IMR-90 (cell line): ENCODE measurements at regions not wholly inside any gene's neighbourhood (a gene's known extent, or its start where the extent isn't known, plus 50 kb on each side); places are given as distances from the start of the nearest gene placed in this dataset.

Experiments
- ATAC-seq: fragments of 200-7000 bp; cut with Tn5 transposase; 2 replicates; pipeline ENCODE4 v1.9.1; 2020; ENCODE audit warnings: low read depth, mild to moderate bottlenecking, moderate library complexity
- BruUV-seq: library from RNA; stranded (reverse); fragments of 400-500 nt; replicated peaks from 2 replicates; lab custom pipeline; 2021; lab: Mats Ljungman, UMichigan
- CTCF ChIA-PET: fragments of 300-600 bp; formaldehyde crosslinking; extraction: SDS; loops from one replicate; lab custom pipeline; 2021; ENCODE audit warnings: antibody characterized with exemption; lab: Yijun Ruan, JAX
- POLR2A ChIA-PET: fragments of 300-600 bp; sonication (Branson Sonifier 250); formaldehyde crosslinking; loops from one replicate; lab custom pipeline; 2022; ENCODE audit warnings: antibody characterized with exemption; ENCODE audit not compliant: unreplicated experiment; lab: Charles Lee
- DNase-seq: peaks from one replicate; pipeline ENCODE4 v3.0.0; 2013
- H2AFZ ChIP-seq: replicated peaks from 2 replicates; pipeline ENCODE3; 2013; ENCODE audit warnings: low read length, mild to moderate bottlenecking; ENCODE audit not compliant: poor library complexity
- H2AK5ac ChIP-seq: 2 replicates; pipeline ENCODE4 v1.6.1; 2013; ENCODE audit warnings: low read depth, low read length, inconsistent platforms
- H2AK9ac ChIP-seq: replicated peaks from 2 replicates; pipeline ENCODE3; 2013; ENCODE audit warnings: mild to moderate bottlenecking, low read depth, low read length, moderate library complexity; ENCODE audit not compliant: poor library complexity
- H2BK120ac ChIP-seq: 2 replicates; pipeline ENCODE4 v1.6.1; 2013; ENCODE audit warnings: low read depth, low read length, inconsistent platforms
- H2BK15ac ChIP-seq: 3 replicates; pipeline ENCODE4 v1.6.1; 2013; ENCODE audit warnings: low read depth, low read length, inconsistent platforms
- H2BK20ac ChIP-seq: 2 replicates; pipeline ENCODE4 v1.6.1; 2013; ENCODE audit warnings: low read depth, mild to moderate bottlenecking, inconsistent platforms, low read length, moderate library complexity
- H2BK5ac ChIP-seq: 2 replicates; pipeline ENCODE4 v1.6.1; 2013; ENCODE audit warnings: mild to moderate bottlenecking, low read depth, low read length, inconsistent platforms; ENCODE audit not compliant: poor library complexity, severe bottlenecking
- H3K14ac ChIP-seq: replicated peaks from 2 replicates; pipeline ENCODE4 v1.6.1; 2013; ENCODE audit warnings: low read depth, low read length, inconsistent platforms
- H3K18ac ChIP-seq: 2 replicates; pipeline ENCODE4 v1.6.1; 2013; ENCODE audit warnings: low read depth, low read length, control low read depth
- H3K23ac ChIP-seq: 2 replicates; pipeline ENCODE4 v1.6.1; 2013; ENCODE audit warnings: low read depth, low read length, inconsistent platforms
- H3K27ac ChIP-seq: 2 replicates; pipeline ENCODE4 v1.5.1; 2013; ENCODE audit warnings: mild to moderate bottlenecking, control low read depth, low read length; ENCODE audit not compliant: insufficient read depth
- H3K27me3 ChIP-seq: 2 replicates; pipeline ENCODE4 v1.6.1; 2013; ENCODE audit warnings: low read length; ENCODE audit not compliant: control insufficient read depth, insufficient read depth
- H3K36me3 ChIP-seq: 2 replicates; pipeline ENCODE4 v1.6.1; 2013; ENCODE audit warnings: low read length, mixed read lengths; ENCODE audit not compliant: control insufficient read depth, insufficient read depth
- H3K4ac ChIP-seq: 2 replicates; pipeline ENCODE4 v1.6.1; 2013; ENCODE audit warnings: low read depth, low read length, inconsistent platforms
- H3K4me1 ChIP-seq: 2 replicates; pipeline ENCODE4 v1.6.1; 2013; ENCODE audit warnings: low read length, mixed read lengths; ENCODE audit not compliant: control insufficient read depth, insufficient read depth
- H3K4me2 ChIP-seq: 2 replicates; pipeline ENCODE4 v1.6.1; 2013; ENCODE audit warnings: low read depth, mild to moderate bottlenecking, control low read depth, low read length, moderate library complexity
- H3K4me3 ChIP-seq: 2 replicates; pipeline ENCODE4 v1.5.1; 2013; ENCODE audit warnings: low read depth, mild to moderate bottlenecking, control low read depth, low read length, moderate library complexity; ENCODE audit not compliant: insufficient read depth
- H3K56ac ChIP-seq: 2 replicates; pipeline ENCODE4 v1.6.1; 2013; ENCODE audit warnings: low read length, inconsistent platforms; ENCODE audit not compliant: insufficient read depth; ENCODE audit errors: extremely low read depth
- H3K79me1 ChIP-seq, 2 experiments: 2 replicates each; pipeline ENCODE4 v1.6.1; 2013; ENCODE audit warnings: low read length in 2 of 2, inconsistent platforms in 1 of 2, low read depth in 1 of 2
- H3K9ac ChIP-seq: 2 replicates; pipeline ENCODE4 v1.6.1; 2013; ENCODE audit warnings: low read depth, low read length, control low read depth
- H3K9me1 ChIP-seq: 2 replicates; pipeline ENCODE4 v1.6.1; 2013; ENCODE audit warnings: low read length, inconsistent platforms; ENCODE audit not compliant: insufficient read depth
- H3K9me3 ChIP-seq: 2 replicates; pipeline ENCODE4 v1.6.1; 2013; ENCODE audit warnings: low read length; ENCODE audit not compliant: control insufficient read depth, insufficient read depth
- H4K20me1 ChIP-seq: 2 replicates; pipeline ENCODE4 v1.6.1; 2013; ENCODE audit warnings: low read length, inconsistent platforms; ENCODE audit not compliant: insufficient read depth
- H4K5ac ChIP-seq: 2 replicates; pipeline ENCODE4 v1.6.1; 2013; ENCODE audit warnings: mild to moderate bottlenecking, low read depth, low read length, control low read depth
- H4K8ac ChIP-seq, 2 experiments: 2 replicates each; pipeline ENCODE4 v1.6.1; 2013; ENCODE audit warnings: low read depth in 2 of 2, low read length in 2 of 2, control low read depth in 1 of 2, inconsistent platforms in 1 of 2
- H4K91ac ChIP-seq: 2 replicates; pipeline ENCODE4 v1.6.1; 2013; ENCODE audit warnings: low read depth, low read length, inconsistent platforms; ENCODE audit not compliant: insufficient read depth
- CTCF ChIP-seq: conservative IDR thresholded peaks from 2 replicates; pipeline ENCODE4 v1.5.1; 2012; ENCODE audit warnings: mild to moderate bottlenecking, low read depth, low read length, improper control_type of control experiment
- ELK1 ChIP-seq: fragments of 150-350 bp; IDR thresholded peaks from 2 replicates; pipeline ENCODE4 v1.6.1; 2016; ENCODE audit warnings: low read depth, mild to moderate bottlenecking, low read length, moderate library complexity, borderline replicate concordance
- FOS ChIP-seq: fragments of 150-350 bp; IDR thresholded peaks from 2 replicates; pipeline ENCODE4 v1.6.1; 2016; ENCODE audit warnings: low read depth, low read length
- MAFK ChIP-seq: IDR thresholded peaks from 2 replicates; pipeline ENCODE4 v1.6.1; 2012; ENCODE audit warnings: low read depth, low read length, improper control_type of control experiment
- NFE2L2 ChIP-seq: fragments of 150-350 bp; IDR thresholded peaks from 2 replicates; pipeline ENCODE4 v1.6.1; 2016; ENCODE audit warnings: low read depth, mild to moderate bottlenecking, low read length
- POLR2A ChIP-seq: IDR thresholded peaks from 2 replicates; pipeline ENCODE4 v1.6.1; 2012; ENCODE audit warnings: mild to moderate bottlenecking, low read depth, low read length
- USF2 ChIP-seq: fragments of 150-350 bp; IDR thresholded peaks from 2 replicates; pipeline ENCODE4 v1.6.1; 2017; ENCODE audit warnings: mild to moderate bottlenecking, antibody characterized with exemption, low read length, low read depth
- WGBS, 2 experiments: methylation state at CpG; one replicate each; pipeline versions ENCODE4 v1.1.5 to v1.1.7; 2013; ENCODE audit warnings: missing lambda C conversion rate in 2 of 2; ENCODE audit not compliant: insufficient read length in 1 of 2; ENCODE audit errors: extremely low coverage in 2 of 2; 5-methylcytosine and 5-hydroxymethylcytosine counted together
- dilution Hi-C: fragments of 300-500 bp; cut with HindIII; formaldehyde crosslinking; loops from one replicate; pipeline ENCODE4 v1.14.3; 2018; ENCODE audit warnings: low sequenced_read_pairs; ENCODE audit not compliant: unreplicated experiment
- in situ Hi-C: fragments of 300-500 bp; cut with MboI; formaldehyde crosslinking; loops from 3 replicates; pipeline ENCODE4 v1.14.3; 2019; ENCODE audit warnings: low sequenced_read_pairs, inconsistent platforms, mixed read lengths
- intact Hi-C: fragments of 100-400 bp; cut with micrococcal nuclease; formaldehyde crosslinking; loops from 2 replicates; pipeline ENCODE4 v1.10.0; 2022

DNA sequence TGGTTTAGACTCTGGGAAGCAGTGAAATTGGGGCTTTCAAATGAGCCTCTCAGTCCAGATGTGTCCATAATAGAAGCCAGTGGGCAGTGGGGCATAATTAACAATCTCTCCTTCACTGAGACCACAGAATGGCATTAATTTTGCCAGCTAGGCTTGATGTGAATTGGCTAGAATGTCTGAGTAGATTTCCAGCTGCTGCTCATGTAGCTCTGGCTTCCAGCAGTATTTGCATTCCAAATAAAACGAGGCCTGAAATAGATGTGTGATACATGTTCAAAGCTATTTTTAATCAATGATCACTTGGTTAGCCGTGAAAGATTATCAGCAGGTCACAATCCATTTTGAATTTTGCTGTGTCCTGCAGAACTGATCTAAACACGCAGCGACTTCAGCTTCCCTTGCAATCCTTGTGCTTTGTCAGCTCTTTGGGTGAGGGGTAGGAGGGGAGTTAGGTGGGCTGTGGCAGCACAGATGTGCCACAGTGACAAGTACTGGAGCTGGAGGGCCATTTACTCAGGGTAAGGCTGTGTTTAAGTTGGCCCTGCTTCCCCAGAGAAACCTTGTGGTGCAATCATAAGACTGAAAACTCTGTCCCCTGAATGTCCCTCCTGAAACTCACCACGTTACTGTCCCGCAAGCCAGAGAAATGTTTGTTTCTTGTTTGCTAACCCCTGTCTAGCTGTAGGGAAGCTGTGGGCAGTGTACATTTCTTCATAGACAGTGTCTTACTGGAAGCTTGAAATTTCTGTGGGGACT lies 56.9 kb upstream of the TMEM178A start:
- no peak overlapping the region for H2BK5ac ChIP-seq
- no peaks in the 10 kb centered on the region for H4K20me1 ChIP-seq
- H4K5ac ChIP-seq = no peak overlapping the region
- H2AK5ac ChIP-seq = no peak overlapping the region
- in situ Hi-C loops (no loop called here), intact Hi-C loops (no loop called here), dilution Hi-C loops (no loop called here)
- no peaks in the 10 kb centered on the region for H3K9me3 ChIP-seq
- H3K56ac ChIP-seq = no peak overlapping the region
- no peak overlapping the region for H4K91ac ChIP-seq
- TF ChIP-seq USF2 = no peak
- no peak for TF ChIP-seq FOS
- TF ChIP-seq POLR2A = no peak
- TF ChIP-seq NFE2L2 = no peak
- TF ChIP-seq MAFK = no peak
- no peak for TF ChIP-seq CTCF
- no peak for TF ChIP-seq ELK1
- no peak overlapping the region for H2AK9ac ChIP-seq
- H2BK20ac ChIP-seq = no peak overlapping the region
- H2BK120ac ChIP-seq = no peak overlapping the region
- no peak overlapping the region for H3K4ac ChIP-seq
- POLR2A ChIA-PET = no interaction called here
- CTCF ChIA-PET = interaction anchor here (1.1 kb wide), 1 partner anchor 15 kb away, joined by 3 read pairs; no protein-coding TSS in a partner anchor
- H3K36me3 ChIP-seq = no peaks in the 10 kb centered on the region
- peaks cover 4% of the 10 kb centered on the region; the same call in 1 of the 2 replicates for H3K27me3 ChIP-seq
- H4K8ac ChIP-seq = no peak overlapping the region
- BruUV-seq = no TSS peak
- no peaks in the 10 kb centered on the region; the same call in 1 of the 2 replicates for H3K9me1 ChIP-seq
- H3K79me1 ChIP-seq = no peaks in the 10 kb centered on the region
- H3K14ac ChIP-seq = no peak overlapping the region
- H3K4me3 ChIP-seq = no peak overlapping the region
- peaks cover 2% of the 10 kb centered on the region; the same call in 1 of the 2 replicates for H3K4me1 ChIP-seq
- H3K9ac ChIP-seq = no peak overlapping the region
- peak overlapping the region; percentile 45 for H2AFZ ChIP-seq
- no peak overlapping the region for H3K18ac ChIP-seq
- 17% methylated on average over 1 of the region's 6 CpGs; no CpG with 5 or more reads in 1 of the 2 experiments for WGBS, 2 experiments
- H2BK15ac ChIP-seq = no peak overlapping the region
- no peak overlapping the region; the same call in 1 of the 2 replicates for H3K23ac ChIP-seq
- no peak overlapping the region for H3K27ac ChIP-seq
- ATAC-seq (no peak), DNase-seq (no peak)
- no peak overlapping the region; the same call in 1 of the 2 replicates for H3K4me2 ChIP-seq
